HG02642 (cell line): ENCODE measurements at regions not wholly inside any gene's neighbourhood (a gene's known extent, or its start where the extent isn't known, plus 50 kb on each side); places are given as distances from the start of the nearest gene placed in this dataset.
"Not testable (repeated sequence)": the region's sequence is repeated elsewhere in the genome, so short reads cannot be mapped to it uniquely, and the experiment has no call there.

Source experiments
- ATAC-seq: cut with Tn5 transposase; IDR thresholded peaks from one replicate; pipeline ENCODE4 v1.9.1; 2021; ENCODE audit warnings: mild to moderate bottlenecking; ENCODE audit not compliant: unreplicated experiment, poor library complexity

- ATAC-seq = no peak
Measured at GRCh38 chr6:50899306-50899870, 80.7 kb downstream of the TFAP2B start.

DNA sequence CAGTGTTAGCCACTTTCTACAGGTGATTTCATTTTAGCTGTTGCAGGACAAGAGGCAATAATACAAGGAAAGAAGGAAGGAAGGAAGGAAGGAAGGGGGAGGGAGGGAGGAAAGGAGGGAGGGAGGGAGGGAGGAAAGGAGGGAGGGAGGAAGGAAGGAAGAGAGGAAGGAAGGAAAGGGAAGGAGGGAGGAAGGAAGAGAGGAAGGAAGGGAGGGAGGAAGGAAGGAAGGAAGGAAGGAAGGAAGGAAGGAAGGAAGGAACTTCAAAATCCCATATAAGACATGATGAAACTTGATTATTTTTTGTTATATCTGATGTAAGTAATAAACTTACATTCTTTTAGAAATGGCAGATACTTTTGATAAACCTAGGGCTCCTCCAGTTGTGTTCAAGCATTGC, 83.6 kb downstream of the TFAP2B start:
- ATAC-seq = no peak

GRCh38 chr6:50905297-50905696, 86.6 kb downstream of the TFAP2B start:
- no peak for ATAC-seq

DNA sequence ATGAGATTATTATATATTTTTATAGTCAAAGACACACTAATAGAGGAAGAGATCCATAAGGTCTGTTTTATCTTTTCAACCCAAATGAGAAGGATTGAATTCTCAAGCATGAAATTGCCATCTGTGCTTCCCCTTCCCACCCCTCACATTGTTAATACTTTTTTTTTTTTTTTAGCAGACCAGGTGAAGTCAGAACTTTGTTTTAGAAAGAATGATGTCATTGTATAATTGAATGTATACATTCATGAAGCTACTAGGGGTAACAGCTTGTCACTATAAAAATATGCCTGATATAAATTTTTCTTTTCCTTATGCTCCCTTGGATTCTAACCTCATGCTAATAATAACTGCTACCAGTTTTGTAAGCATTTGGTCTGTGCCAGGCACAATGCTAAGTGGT, 88.9 kb downstream of the TFAP2B start:
- no peak for ATAC-seq

- no peak for ATAC-seq
Measured at GRCh38 chr6:50913105-50913770, 94.6 kb downstream of the TFAP2B start.

DNA sequence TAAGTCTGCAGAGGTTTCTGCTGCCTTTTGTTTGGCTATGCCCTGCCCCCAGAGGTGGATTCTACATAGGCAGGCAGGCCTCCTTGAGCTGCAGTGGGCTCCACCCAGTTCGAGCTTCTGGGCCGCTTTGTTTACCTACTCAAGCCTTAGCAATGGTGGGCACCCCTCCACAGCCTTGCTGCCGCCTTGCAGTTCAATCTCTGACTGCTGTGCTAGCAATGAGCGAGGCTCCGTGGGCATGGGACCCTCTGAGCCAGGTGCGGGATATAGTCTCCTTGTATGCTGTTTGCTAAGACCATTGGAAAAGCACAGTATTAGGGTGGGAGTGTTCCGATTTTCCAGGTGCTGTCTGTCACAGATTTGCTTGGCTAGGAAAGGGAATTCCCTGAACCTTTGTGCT, 102.7 kb downstream of the TFAP2B start:
- ATAC-seq = not testable (repeated sequence)

- ATAC-seq = no peak
Measured at GRCh38 chr6:50921968-50922367, 103.3 kb downstream of the TFAP2B start.

DNA sequence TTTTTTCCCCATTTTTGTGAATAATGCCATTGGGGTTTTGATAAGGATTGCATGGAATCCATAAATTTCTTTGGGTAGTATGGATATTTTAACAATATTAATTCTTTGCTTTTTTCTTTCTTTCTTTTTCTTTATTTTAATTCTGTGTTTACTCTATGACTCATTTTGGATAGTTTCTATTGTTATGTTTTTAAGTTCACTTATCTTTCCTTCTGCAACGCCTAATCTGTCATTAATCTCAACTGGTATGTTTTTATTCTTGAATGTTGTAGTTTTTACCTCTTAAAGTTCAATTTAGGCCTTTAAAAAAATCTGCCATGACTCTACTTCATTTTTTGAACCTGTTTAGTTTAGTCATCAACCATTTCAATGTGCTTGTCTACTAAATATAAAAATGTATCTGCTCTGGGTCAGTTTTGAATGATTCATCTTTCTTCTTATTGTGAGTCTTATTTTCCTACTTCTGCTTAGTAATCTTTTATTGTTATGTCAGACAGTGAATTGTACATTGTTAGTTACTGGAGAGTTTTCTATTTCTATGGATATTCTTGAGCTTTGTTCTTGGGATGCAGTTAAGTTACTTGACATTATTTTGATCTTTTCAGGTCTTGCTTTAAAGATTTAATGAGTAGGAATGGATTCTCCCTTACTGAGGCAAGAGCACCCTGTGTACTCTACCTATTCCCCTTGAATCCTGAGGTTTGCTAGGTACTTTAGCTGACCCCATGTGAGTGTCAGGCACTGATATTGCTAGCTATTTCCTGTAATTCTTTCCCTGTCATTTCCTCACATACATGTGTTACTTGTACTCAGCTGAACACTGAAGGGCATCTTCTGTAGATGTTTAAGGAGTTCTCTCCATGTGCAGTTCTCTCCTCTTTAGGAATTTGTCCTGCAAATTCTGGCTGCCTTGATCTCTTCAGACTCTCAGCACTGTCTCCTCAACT, 104.2 kb downstream of the TFAP2B start:
- ATAC-seq = no peak

- no peak for ATAC-seq
Measured at GRCh38 chr6:50924758-50925157, 106.1 kb downstream of the TFAP2B start.

- no peak for ATAC-seq
Measured at GRCh38 chr6:50925548-50925947, 106.9 kb downstream of the TFAP2B start.

DNA sequence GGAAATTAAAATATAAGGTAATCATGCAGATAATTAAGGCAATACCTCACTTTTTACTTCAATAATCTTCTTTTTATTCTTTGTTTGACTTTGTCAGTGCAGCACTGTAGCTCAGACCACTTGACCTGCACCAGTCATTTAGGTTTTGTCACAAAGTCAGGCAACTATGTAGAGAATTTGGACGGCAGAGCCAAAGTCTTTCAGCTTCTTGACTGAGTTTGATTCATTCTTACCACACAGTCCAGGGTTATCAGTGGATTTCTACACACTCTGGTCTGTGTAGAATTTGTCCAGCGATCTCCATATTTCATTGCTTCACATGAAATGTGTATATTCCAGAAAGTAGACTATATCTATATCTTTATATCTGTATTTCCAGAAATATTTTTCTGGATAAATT, 107.3 kb downstream of the TFAP2B start:
- no peak for ATAC-seq

- ATAC-seq = no peak
Measured at GRCh38 chr6:50927800-50928199, 109.1 kb downstream of the TFAP2B start.

DNA sequence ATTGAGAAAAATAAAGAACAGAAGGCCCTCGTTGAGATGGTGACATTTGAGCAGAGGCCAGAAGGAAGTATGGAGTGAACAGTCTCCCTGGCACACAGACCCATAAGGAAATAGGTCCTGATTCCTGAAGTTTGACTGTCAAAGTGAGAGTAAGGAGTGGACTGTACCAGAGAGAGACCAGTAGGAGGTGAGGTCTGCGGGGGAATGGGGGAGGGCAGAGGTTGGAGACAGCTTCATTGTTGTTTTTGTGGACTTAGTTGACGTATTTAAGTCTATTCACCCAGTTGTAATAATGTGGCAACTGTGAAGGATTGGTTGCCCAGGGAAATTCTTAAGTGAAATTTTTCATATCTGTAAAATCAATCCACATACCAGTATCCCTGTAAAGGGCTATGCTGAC, 110.7 kb downstream of the TFAP2B start:
- no peak for ATAC-seq

GRCh38 chr6:50935442-50935841, 116.8 kb downstream of the TFAP2B start:
- ATAC-seq = no peak

DNA sequence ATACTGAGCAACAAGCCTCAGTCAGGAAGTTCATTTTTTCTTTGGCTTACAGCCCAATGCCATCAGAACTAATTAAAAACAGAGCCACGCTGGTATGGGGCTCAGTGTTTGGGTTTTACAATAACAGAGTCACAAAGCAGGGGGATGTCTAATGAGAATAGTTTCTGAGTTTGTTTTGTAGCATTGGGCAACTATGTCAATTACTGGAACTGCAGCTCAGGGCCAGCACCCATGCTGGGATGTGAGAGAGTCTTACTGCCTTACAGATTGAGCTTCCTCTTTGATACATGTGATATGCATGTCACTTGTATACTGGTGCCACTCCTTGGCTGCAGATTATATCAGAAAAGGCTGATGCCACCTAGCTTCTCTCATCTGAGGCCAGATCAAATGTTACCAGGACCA, 117.6 kb downstream of the TFAP2B start:
- no peak for ATAC-seq

DNA sequence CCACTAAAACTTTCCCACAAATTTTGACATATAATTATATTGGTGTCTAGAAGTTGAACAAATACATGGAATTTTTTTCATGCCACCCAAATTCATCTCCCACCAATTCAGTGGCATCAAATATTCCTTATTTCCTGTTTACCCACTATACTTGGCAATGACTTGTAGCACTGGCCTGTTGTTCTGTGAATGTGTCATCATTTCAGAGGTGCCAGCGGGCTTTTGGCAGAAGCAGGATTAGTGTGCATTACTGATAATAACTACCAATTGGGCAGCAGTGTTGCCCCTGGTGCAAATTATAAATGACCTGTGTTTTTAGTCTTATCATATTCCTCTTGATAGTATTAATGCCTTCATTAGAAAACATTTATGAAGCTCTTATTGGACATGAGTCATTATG, 121.3 kb downstream of the TFAP2B start:
- ATAC-seq = no peak

- no peak for ATAC-seq
Measured at GRCh38 chr6:50945789-50946188, 127.1 kb downstream of the TFAP2B start.

DNA sequence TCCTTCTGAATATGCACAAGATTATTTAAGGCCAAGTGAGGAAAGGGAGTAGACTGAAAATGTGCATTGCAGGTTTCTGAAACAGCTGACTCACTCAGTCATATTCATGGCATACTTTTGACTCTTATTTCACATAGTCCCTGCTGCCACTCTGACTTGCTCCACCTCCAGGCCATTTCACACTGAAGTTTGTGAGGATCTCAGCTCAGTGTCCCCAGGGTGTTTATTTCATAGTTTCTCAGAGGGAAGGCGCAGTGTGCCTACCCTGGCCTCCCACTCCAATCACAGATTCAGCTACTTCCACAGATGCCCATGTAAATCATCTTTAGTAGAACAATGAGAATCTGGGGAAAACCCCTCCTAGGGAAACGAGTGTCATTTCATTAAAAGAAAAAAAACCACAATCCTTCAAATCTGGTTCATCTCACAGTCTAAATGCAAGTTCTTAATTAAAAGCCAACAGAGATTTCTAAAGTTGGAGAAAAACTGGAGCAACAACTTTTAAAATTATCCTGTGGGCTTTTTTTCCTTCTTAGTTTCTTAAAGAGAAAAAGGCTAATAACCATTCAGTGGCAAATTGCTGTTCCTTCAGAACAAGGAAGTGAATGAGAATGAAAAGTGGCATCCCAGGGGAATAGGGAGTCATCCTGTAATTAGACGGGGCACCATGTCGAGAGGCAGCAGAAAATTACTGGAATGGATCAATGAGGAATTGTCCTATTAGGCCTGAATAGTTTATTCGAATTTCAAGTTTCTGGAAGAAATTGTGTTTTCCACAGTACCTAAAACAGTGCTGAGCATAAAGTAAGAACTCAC, 133.6 kb downstream of the TFAP2B start:
- ATAC-seq = no peak

GRCh38 chr6:50956014-50956413, 137.3 kb downstream of the TFAP2B start:
- ATAC-seq = no peak

- ATAC-seq = no peak
Measured at GRCh38 chr6:50958148-50958697, 139.6 kb downstream of the TFAP2B start.
